Peyer's patch (tissue), 4 donors: ENCODE measurements at regions not wholly inside any gene's neighbourhood (a gene's known extent, or its start where the extent isn't known, plus 50 kb on each side); places are given as distances from the start of the nearest gene placed in this dataset.

Source experiments
- DNase-seq, 3 donors: peaks; one replicate each; pipeline ENCODE4 v3.0.0-alpha.2; 2017 to 2019
- H3K27ac ChIP-seq, 4 donors: fragments of 200-600 bp; sonication (generic); one replicate each; pipeline ENCODE4 v1.5.1; 2016 to 2019
- H3K27me3 ChIP-seq, 2 donors: fragments of 200-600 bp; sonication (generic); one replicate each; pipeline ENCODE4 v1.5.1; 2019
- H3K36me3 ChIP-seq, 3 donors: fragments of 200-600 bp; sonication (generic); one replicate each; pipeline ENCODE4 v1.5.1; 2016 to 2019
- H3K4me1 ChIP-seq, 4 donors: fragments of 200-600 bp; sonication (generic); one replicate each; pipeline ENCODE4 v1.5.1; 2016 to 2019
- H3K4me3 ChIP-seq, 4 donors: fragments of 200-600 bp; sonication (generic); 1 replicate in 3 of 4; 2 replicates in 1 of 4; pipeline ENCODE4 v1.5.1; 2016 to 2019; ENCODE audit warnings: mild to moderate bottlenecking in 1 of 4
- H3K9me3 ChIP-seq, 4 donors: fragments of 200-600 bp; sonication (generic); one replicate each; pipeline ENCODE4 v1.5.1; 2016 to 2019; ENCODE audit warnings: mild to moderate bottlenecking in 1 of 4
- POLR2A ChIP-seq, 2 donors: fragments of 450-650 bp; IDR thresholded peaks; one replicate each; pipeline ENCODE4 v1.5.1; 2017; ENCODE audit warnings: antibody characterized with exemption in 2 of 2, mild to moderate bottlenecking in 2 of 2, moderate library complexity in 2 of 2
- TF ChIP-seq, protein P1 (sequence below), 6 experiments: fragments of 450-650 bp in 4 of 6; fragments of 200-600 bp in 2 of 6; sonication (generic) in 1 of 6; IDR thresholded peaks; one replicate each; pipeline ENCODE4 v1.5.1; 2017 to 2019; ENCODE audit warnings: antibody characterized with exemption in 6 of 6, mild to moderate bottlenecking in 3 of 6, moderate library complexity in 1 of 6

DNA sequence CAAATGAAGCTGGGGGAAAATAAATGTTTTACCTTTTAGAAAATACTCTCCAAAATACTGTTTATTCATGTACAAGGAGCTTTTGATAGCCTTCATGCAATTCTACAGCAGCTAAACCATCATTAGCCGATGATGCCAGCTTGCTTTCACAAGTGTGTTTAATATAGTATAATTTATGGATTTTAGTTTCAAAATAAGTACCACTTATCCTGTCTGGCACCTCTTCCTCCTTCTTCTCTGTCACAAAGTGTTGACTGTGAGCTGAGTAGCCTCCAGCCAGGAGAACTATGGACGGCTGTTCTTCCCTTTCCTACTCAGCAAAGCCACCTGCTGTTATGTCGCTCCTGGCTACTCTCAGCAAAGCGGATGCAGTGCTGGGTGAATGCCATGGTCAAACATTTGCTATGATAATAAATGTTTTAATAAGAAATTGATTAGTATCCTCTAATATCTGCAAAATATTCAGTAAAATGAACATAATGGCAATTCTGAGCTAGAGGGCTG, 238.2 kb downstream of the LIG4 start:
- TF ChIP-seq, protein P1, sequence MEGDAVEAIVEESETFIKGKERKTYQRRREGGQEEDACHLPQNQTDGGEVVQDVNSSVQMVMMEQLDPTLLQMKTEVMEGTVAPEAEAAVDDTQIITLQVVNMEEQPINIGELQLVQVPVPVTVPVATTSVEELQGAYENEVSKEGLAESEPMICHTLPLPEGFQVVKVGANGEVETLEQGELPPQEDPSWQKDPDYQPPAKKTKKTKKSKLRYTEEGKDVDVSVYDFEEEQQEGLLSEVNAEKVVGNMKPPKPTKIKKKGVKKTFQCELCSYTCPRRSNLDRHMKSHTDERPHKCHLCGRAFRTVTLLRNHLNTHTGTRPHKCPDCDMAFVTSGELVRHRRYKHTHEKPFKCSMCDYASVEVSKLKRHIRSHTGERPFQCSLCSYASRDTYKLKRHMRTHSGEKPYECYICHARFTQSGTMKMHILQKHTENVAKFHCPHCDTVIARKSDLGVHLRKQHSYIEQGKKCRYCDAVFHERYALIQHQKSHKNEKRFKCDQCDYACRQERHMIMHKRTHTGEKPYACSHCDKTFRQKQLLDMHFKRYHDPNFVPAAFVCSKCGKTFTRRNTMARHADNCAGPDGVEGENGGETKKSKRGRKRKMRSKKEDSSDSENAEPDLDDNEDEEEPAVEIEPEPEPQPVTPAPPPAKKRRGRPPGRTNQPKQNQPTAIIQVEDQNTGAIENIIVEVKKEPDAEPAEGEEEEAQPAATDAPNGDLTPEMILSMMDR (IDR thresholded peaks at IDR 0.05): no peak
- no peak for TF ChIP-seq POLR2A (IDR thresholded peaks at IDR 0.05)
- H3K4me1 ChIP-seq: no peaks in the 10 kb centered on the region
- DNase-seq: no peak
- H3K36me3 ChIP-seq: no peaks in the 10 kb centered on the region
- H3K27ac ChIP-seq: no peak overlapping the region
- no peaks in the 10 kb centered on the region for H3K9me3 ChIP-seq
- H3K27me3 ChIP-seq: no peaks in the 10 kb centered on the region
- H3K4me3 ChIP-seq: no peak overlapping the region

DNA sequence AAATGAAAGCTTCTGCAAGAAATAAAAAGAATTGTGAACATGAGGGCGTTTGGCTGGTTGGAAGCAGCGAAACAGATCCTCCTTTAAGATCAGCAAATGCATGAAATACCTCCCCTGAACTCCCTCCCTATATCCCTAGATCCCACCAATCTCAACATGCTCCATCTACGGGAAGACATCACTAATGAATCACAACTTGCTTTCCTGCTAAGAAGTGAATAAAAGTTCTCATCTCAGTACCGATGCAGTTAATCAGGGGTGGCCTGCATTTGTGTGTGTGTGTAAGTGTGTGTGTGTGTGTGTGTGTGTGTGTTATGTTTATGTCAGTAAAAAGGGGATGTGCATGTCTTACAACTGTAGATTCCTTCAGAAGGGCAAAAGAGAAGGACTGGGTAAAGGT, 238.7 kb downstream of the LIG4 start:
- no peaks in the 10 kb centered on the region for H3K9me3 ChIP-seq
- no peaks in the 10 kb centered on the region for H3K27me3 ChIP-seq
- DNase-seq: no peak
- H3K4me1 ChIP-seq: no peaks in the 10 kb centered on the region
- no peaks in the 10 kb centered on the region for H3K36me3 ChIP-seq
- no peak overlapping the region for H3K4me3 ChIP-seq
- H3K27ac ChIP-seq: no peak overlapping the region
- no peak for TF ChIP-seq POLR2A (IDR thresholded peaks at IDR 0.05)

DNA sequence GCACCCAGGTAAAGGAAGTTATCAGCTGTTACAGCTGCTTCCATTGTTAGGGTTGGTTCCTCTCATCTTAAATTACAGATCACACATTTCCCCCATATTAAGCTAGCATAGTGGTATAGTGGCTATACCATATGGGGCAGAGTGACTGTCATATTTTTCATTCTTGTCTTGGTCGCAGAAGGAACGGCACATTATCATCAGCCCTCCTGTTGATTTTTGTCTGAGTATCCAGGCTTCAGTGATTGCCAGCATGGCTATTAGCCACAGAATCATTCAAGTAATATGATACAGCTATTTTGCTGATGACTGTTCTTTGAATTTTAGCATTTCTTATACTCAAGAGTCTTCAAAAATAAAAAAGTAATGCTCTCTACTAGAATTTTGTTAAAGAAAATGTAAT, 240.9 kb downstream of the LIG4 start:
- no peaks in the 10 kb centered on the region for H3K4me1 ChIP-seq
- no peak overlapping the region for H3K27ac ChIP-seq
- H3K4me3 ChIP-seq: no peak overlapping the region
- no peaks in the 10 kb centered on the region for H3K36me3 ChIP-seq
- no peak for DNase-seq
- no peaks in the 10 kb centered on the region for H3K27me3 ChIP-seq
- no peak for TF ChIP-seq POLR2A (IDR thresholded peaks at IDR 0.05)
- TF ChIP-seq, protein P1 (IDR thresholded peaks at IDR 0.05): no peak
- H3K9me3 ChIP-seq: no peaks in the 10 kb centered on the region

DNA sequence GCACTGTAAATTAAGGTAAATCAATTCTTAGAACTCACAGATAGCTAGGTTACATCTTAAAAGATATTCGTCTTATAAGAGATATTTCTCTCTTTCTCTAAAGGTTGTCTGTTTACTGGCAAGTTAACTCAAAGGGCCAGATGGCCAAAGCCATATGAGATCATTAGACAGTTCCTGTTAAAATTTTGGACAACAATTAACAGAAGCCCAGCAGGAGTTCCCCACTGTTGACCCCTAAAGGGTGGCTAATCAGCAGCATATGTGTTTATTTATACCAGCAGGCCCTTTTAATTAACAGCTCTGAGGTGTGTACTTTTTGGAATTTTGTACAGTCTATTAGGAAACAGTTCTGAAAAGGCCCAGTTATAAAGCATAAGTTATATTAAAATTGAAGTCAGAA, 245.8 kb downstream of the LIG4 start:
- Histone ChIP-seq H3K4me1 (no peaks in the 10 kb centered on the region), H3K4me3 (no peak overlapping the region), H3K36me3 (no peaks in the 10 kb centered on the region), H3K27me3 (no peaks in the 10 kb centered on the region), H3K9me3 (no peaks in the 10 kb centered on the region), H3K27ac (no peak overlapping the region)
- no peak for TF ChIP-seq POLR2A (IDR thresholded peaks at IDR 0.05)
- TF ChIP-seq, protein P1 (IDR thresholded peaks at IDR 0.05): no peak
- DNase-seq: no peak

DNA sequence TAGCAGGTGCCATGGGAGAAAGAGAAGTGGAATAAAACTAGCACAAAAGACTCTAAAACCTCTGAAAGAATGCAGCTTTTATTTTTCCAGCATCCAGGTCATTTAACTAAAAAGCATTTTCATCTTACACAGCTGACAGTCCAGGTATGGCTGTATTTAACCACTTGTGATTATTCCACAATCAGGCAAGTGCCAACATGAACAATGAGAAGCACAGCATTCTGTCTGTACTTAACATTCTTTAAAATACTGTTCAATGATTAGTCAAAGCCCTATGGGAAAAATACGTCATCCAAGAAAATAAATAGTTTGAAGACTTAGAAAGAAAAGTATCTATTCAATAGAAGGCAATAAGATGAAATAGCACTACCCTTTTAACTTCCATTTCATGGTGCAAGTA, 246.9 kb downstream of the LIG4 start:
- Histone ChIP-seq H3K9me3 (no peaks in the 10 kb centered on the region), H3K27me3 (no peaks in the 10 kb centered on the region), H3K36me3 (no peaks in the 10 kb centered on the region), H3K4me1 (no peaks in the 10 kb centered on the region), H3K27ac (no peak overlapping the region), H3K4me3 (no peak overlapping the region)
- TF ChIP-seq, protein P1 (IDR thresholded peaks at IDR 0.05): no peak
- TF ChIP-seq POLR2A (IDR thresholded peaks at IDR 0.05): no peak
- DNase-seq: no peak

DNA sequence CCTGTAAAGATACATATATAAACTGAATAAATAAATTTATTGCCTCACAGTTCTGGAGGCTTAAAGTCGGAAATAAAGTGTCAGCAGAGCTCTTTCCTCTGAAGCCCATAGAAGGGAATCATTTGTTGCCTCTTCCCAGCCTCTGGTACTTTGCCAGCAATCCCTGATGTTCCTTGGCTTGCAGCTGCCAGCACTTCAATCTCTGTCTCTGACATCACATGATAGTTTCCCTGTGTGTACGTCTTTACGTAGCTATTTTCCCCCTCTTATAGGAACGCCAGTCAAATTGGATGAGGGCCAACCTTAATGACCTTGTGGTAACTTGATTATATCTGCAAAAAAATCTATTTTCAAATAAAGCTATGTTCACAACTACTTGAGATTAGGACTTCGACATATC, 250.9 kb downstream of the LIG4 start:
- no peak for TF ChIP-seq POLR2A (IDR thresholded peaks at IDR 0.05)
- TF ChIP-seq, protein P1 (IDR thresholded peaks at IDR 0.05): no peak
- H3K36me3 ChIP-seq: no peaks in the 10 kb centered on the region
- H3K27ac ChIP-seq: no peak overlapping the region
- H3K9me3 ChIP-seq: no peaks in the 10 kb centered on the region
- H3K4me1 ChIP-seq: no peaks in the 10 kb centered on the region
- DNase-seq: no peak
- H3K4me3 ChIP-seq: no peak overlapping the region
- no peaks in the 10 kb centered on the region for H3K27me3 ChIP-seq
